Fibroblast of skin of left quadriceps (primary cell): ENCODE measurements at regions not wholly inside any gene's neighbourhood (a gene's known extent, or its start where the extent isn't known, plus 50 kb on each side); places are given as distances from the start of the nearest gene placed in this dataset.
"Not testable (repeated sequence)": the region's sequence is repeated elsewhere in the genome, so short reads cannot be mapped to it uniquely, and the experiment has no call there.

Source experiments
- DNase-seq, 2 experiments: peaks; one replicate each; pipeline ENCODE4 v3.0.0-alpha.2; 2013; ENCODE audit warnings: low read depth in 2 of 2

GRCh38 chr13:26483546-26483945 lies 73.9 kb upstream of the WASF3 start:
- DNase-seq, result no peak

- no peak for DNase-seq
Observed at GRCh38 chr13:26484196-26484595, 73.3 kb upstream of the WASF3 start.

- no peak for DNase-seq
Observed at GRCh38 chr13:26485288-26485687, 72.2 kb upstream of the WASF3 start.

GRCh38 chr13:26485786-26486185 lies 71.7 kb upstream of the WASF3 start:
- no peak for DNase-seq

GRCh38 chr13:26486550-26486949 lies 70.9 kb upstream of the WASF3 start:
- DNase-seq, result no peak

- DNase-seq, result no peak
Observed at GRCh38 chr13:26487781-26488180, 69.7 kb upstream of the WASF3 start.

DNA sequence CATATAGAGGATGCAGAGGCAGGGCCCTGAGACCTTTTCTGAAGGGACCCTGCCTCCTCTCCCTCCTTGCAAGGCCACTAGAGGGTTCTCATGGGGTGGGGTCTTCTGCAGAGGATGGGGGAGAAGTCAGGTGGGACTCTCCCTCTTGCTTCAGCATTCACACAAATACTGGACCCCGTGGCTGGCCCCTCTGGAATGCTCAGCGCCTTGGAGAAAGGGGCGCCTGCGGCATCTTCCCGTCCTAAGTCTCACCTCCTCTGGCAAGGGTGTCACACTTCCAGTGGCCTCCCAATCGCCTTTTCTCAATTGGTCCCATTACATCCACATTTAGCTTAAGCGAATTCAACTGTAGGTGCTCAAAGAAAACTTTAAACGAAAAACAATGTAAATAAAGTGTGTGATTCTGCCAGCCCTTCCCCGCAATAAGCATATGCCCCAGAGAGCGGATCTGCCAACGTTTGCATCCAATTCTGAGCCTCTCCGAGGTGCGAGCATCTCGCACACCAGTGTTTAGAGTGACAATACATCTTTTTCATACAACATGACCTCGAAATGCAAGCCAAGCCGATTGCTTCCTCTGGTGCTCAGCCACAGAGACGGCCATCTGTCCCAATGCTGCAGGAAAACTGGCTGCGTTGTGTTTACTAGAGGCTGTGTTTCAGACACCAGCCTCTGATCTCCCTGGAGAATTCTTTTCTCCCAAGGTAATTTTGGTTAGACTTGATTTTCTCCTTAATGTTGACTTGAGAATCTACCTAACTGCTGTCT lies 69.1 kb upstream of the WASF3 start:
- no peak for DNase-seq

DNA sequence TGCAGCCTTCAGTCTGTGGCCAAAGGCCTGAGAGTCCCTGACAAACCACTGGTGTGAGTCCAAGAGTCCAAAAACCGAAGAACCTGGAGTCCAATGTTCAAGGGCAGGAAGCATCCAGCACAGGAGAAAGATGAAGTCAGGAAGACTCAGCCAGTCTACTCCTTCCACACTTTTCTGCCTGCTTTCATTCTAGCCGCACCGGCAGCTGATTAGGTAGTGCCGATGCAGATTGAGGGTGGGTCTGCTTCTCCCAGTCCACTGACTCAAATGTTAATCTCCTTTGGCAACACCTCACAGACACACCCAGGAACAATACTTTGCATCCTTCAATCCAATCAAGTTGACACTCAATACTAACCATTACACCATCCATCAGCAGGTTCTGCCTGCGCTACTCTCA lies 65.2 kb upstream of the WASF3 start:
- DNase-seq, result not testable (repeated sequence)

DNA sequence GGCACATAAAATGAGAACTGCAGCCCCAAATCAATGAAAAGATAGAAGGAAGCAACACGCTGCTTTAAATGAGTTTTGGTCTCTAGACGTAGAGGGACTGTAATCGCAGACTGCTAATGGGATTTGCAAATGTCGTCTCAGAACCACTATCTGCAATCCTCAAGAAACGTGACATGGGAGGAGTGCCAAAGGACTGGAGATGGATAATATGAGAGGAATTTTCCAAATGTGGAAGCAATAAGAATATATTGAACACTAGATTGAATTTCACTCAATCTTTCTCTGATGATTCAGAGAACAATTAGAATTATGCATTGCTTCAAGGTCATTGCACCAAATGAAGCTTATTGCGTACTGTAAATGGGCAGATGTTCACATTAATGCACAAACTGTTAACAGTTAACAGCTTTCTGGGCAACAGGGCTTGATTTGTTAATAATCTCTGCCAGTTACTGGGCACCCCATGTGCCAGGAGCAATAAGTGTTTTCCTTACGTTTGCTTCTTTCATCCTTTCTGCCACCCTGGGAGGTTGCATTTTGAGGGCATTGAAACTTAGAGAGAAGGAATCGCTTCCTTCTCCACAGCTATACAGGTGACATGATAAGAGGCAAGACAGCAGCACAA lies 62.8 kb upstream of the WASF3 start:
- peak; percentile 30 to 43 for DNase-seq

- no peak for DNase-seq
Observed at GRCh38 chr13:26495750-26496149, 61.7 kb upstream of the WASF3 start.

DNA sequence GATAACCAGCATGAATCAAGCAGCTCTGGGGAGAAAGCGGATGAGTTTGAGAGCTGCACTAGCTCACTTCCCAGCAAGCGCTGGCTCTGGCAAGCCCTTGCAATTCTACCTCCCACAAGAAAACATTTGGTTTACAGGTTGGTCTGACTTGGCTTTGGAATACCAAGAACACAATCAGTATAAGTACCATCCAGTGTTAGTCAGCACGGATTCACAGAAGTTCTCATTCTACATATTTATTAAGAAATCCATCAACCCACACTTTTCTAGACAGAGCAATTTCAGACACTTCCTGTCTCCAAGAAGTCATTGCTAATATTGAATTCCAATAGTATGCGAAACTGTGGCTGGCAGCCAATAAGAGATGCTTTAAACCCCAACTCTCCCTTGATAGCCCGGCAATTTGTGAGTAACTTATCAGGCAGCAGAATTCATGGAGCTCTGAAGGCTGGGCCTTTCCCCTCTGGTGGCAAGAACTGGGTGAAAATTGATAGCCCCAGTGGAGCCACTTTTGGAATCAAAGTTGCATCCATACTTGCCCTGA lies 59.4 kb upstream of the WASF3 start:
- DNase-seq, result peak; percentile 96

DNA sequence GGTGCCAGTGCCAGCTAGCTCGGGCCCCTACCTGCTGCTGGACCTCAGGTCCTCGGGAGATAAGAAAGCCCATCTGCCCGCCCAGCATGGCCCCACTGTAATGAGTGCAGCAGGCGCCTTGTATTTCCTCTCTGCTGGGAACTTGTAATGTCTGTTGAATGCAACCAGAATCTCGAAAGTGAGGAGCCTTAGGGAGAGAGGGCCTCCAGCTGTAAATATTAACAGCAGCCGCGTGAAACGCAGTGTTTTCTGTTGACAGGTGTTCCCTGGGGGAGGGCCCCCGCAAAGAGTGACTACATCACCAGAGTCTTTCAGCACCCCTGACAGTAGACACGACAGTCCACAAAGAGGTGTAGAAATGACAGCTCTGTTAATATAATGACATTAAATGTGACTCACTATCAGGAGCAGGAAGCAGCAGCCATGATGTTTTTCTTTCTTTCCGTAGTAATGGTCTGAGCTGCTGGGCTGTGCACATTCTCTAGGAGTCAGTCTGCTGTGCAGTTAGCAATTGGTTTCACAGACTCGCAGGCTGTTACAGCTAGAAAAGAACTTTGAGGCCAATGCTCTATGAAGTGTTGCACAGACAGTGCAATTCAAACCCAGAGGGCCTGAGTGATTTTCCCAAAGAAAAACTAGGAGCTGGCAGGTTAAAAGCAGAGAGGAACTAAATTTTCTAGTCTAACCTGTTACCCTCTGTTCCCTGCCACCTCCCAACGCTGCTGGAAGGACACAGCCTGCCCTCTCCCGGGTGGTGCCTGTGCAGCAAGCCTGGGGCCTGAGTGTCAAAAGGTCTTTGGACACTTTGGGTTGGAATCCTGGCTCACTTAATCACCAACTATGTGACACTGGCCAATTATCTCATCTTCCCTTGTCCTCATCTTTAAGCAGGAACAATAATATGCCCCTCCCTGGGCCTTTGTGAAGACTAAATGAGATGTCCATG lies 58.6 kb upstream of the WASF3 start:
- peak; percentile 22 for DNase-seq

DNA sequence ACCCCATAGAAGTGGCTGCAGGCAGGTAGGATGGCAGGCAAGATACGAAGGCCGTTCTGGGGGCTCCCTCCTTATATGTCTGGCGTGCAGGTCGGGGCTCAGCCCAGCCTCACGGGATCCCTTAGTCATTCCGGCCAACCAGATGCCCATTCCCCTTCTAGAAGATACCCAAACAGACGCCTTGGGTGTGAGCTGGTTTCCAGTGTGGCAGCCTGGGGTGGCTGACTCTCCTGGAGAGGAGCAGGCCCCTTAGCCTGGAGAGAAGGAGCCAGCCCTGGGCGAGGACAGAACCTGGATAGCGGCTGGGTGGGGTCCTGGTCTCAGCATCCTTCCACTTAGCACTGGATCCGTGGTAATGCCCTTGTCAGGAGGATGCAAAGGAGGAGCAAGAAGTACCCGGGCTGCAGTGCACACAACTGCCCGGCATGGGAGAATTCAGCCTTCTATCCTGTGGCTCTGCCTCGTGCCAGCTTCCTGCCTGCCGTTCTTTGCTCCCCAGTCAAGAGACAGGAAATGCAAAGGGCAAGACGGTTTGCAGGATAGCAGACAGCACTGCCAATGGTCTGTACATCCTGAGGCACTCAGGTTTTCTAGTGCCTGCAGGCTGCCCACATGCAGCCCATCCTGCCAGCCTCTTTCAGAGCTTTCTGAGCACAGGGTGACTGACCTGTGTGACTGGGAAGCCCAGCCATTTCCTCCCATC lies 56.7 kb upstream of the WASF3 start:
- DNase-seq, result no peak

DNA sequence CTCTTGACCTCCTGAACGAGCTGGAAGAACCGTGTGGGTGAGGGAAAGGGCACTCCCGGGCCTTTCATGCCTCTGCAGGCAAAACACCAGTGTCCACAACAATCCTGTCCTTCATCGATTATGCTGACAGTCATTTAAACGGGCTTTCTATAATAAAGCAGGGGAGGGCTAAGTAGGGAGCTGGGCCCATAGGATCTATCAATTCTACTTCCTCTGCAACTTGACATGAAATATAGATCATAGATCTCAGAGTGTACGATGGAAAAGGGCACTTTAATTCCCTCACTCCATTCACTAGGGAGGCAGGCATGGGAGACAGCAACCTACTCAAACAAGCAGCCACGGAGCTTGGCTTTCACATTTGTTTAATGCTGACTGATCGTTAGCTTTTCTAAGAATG lies 55.8 kb upstream of the WASF3 start:
- DNase-seq, result no peak

DNA sequence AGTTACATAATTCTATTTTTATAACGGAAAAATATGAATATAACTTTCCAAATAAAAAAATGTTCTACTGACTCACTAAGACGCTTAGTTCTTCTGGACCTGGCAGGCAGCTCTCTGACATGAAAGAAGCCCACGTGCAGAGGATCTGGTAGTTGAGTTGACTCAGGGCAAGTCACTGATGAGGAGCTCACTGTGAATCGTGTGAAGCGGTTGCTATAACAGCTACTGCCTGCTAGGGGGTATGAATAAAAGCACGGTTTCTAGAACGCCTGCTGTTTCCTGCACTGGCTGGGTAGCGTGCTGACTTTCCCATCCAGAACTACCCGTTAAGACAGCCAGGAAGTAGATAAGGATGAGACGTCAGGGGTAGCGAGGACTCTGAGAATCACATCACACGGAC lies 54.7 kb upstream of the WASF3 start:
- DNase-seq, result peak in 1 of 2 experiments; percentile 25

GRCh38 chr13:26503826-26504594 lies 53.5 kb upstream of the WASF3 start:
- no peak for DNase-seq
